ENCODE measurements at regions not wholly inside any gene's neighbourhood (a gene's known extent, or its start where the extent isn't known, plus 50 kb on each side); places are given as distances from the start of the nearest gene placed in this dataset.

- DNase-seq (ENCODE audit: low read depth) = no peak
These were observed 1329.0 kb upstream of the WWC1 start for GRCh38 chr5:166962461-166962860.

- DNase-seq (ENCODE audit: low read depth) = no peak
These were observed 1327.8 kb upstream of the WWC1 start for GRCh38 chr5:166963596-166963995.

GRCh38 chr5:166977911-166978422 lies 1313.5 kb upstream of the WWC1 start:
- DNase-seq (ENCODE audit: low read depth) = no peak

- DNase-seq (ENCODE audit: low read depth) = no peak
These were observed 1312.0 kb upstream of the WWC1 start for GRCh38 chr5:166979307-166979895.

- no peak for DNase-seq (ENCODE audit: low read depth)
These were observed 1310.8 kb upstream of the WWC1 start for GRCh38 chr5:166980666-166981065.

GRCh38 chr5:166982226-166982625 lies 1309.2 kb upstream of the WWC1 start:
- DNase-seq (ENCODE audit: low read depth) = no peak

GRCh38 chr5:166991601-166992000 lies 1299.8 kb upstream of the WWC1 start:
- no peak for DNase-seq (ENCODE audit: low read depth)

GRCh38 chr5:166992108-166992507 lies 1299.3 kb upstream of the WWC1 start:
- no peak for DNase-seq (ENCODE audit: low read depth)

GRCh38 chr5:166992874-166993722 lies 1298.3 kb upstream of the WWC1 start:
- no peak for DNase-seq (ENCODE audit: low read depth)

- DNase-seq (ENCODE audit: low read depth) = no peak
These were observed 1297.2 kb upstream of the WWC1 start for GRCh38 chr5:166994226-166994625.

- no peak for DNase-seq (ENCODE audit: low read depth)
These were observed 1290.2 kb upstream of the WWC1 start for GRCh38 chr5:167001246-167001645.

GRCh38 chr5:167008705-167009104 lies 1282.7 kb upstream of the WWC1 start:
- no peak for DNase-seq (ENCODE audit: low read depth)

- no peak for DNase-seq (ENCODE audit: low read depth)
These were observed 1280.2 kb upstream of the WWC1 start for GRCh38 chr5:167011196-167011595.

GRCh38 chr5:167012123-167013034 lies 1279.1 kb upstream of the WWC1 start:
- DNase-seq (ENCODE audit: low read depth) = no peak

- DNase-seq (ENCODE audit: low read depth) = no peak
These were observed 1276.9 kb upstream of the WWC1 start for GRCh38 chr5:167014401-167015056.

GRCh38 chr5:167020418-167020817 lies 1271.0 kb upstream of the WWC1 start:
- DNase-seq (ENCODE audit: low read depth) = no peak

- no peak for DNase-seq (ENCODE audit: low read depth)
These were observed 1262.0 kb upstream of the WWC1 start for GRCh38 chr5:167029488-167029887.

GRCh38 chr5:167030500-167031120 lies 1260.8 kb upstream of the WWC1 start:
- DNase-seq (ENCODE audit: low read depth) = no peak

- DNase-seq (ENCODE audit: low read depth) = no peak
These were observed 1254.9 kb upstream of the WWC1 start for GRCh38 chr5:167036585-167036984.

- no peak for DNase-seq (ENCODE audit: low read depth)
These were observed 1242.3 kb upstream of the WWC1 start for GRCh38 chr5:167049043-167049663.
